ENCODE measurements at regions not wholly inside any gene's neighbourhood (a gene's known extent, or its start where the extent isn't known, plus 50 kb on each side); places are given as distances from the start of the nearest gene placed in this dataset.

- TF ChIP-seq CTCF (IDR thresholded peaks at IDR 0.05; ENCODE audit: extremely low read depth, insufficient read depth, missing control alignments) = no peak
These were observed 250.4 kb downstream of the TSHZ3 start for GRCh38 chr19:31098836-31099235.

GRCh38 chr19:31096935-31097545 lies 252.2 kb downstream of the TSHZ3 start:
- in situ Hi-C loops (cut with MboI; ENCODE audit: low pct_unique_long_range_greater_than_20kb, low sequenced_read_pairs, unreplicated experiment) = no loop called here
- TF ChIP-seq CTCF (IDR thresholded peaks at IDR 0.05; ENCODE audit: extremely low read depth, insufficient read depth, missing control alignments) = no peak
- no peak for DNase-seq (ENCODE audit: low spot score)

More at GRCh38 chr19:31098836-31099235, 250.4 kb downstream of the TSHZ3 start:
- in situ Hi-C loops (cut with MboI; ENCODE audit: low pct_unique_long_range_greater_than_20kb, low sequenced_read_pairs, unreplicated experiment) = no loop called here
- DNase-seq (ENCODE audit: low spot score) = no peak

GRCh38 chr19:31096062-31096830 lies 253.0 kb downstream of the TSHZ3 start:
- in situ Hi-C loops (cut with MboI; ENCODE audit: low pct_unique_long_range_greater_than_20kb, low sequenced_read_pairs, unreplicated experiment) = no loop called here
- DNase-seq (ENCODE audit: low spot score) = no peak
- TF ChIP-seq CTCF (IDR thresholded peaks at IDR 0.05; ENCODE audit: extremely low read depth, insufficient read depth, missing control alignments) = no peak

GRCh38 chr19:31095100-31095804 lies 254.0 kb downstream of the TSHZ3 start:
- TF ChIP-seq CTCF (IDR thresholded peaks at IDR 0.05; ENCODE audit: extremely low read depth, insufficient read depth, missing control alignments) = no peak
- no peak for DNase-seq (ENCODE audit: low spot score)
- in situ Hi-C loops (cut with MboI; ENCODE audit: low pct_unique_long_range_greater_than_20kb, low sequenced_read_pairs, unreplicated experiment) = no loop called here

- DNase-seq (ENCODE audit: low spot score) = no peak
- in situ Hi-C loops (cut with MboI; ENCODE audit: low pct_unique_long_range_greater_than_20kb, low sequenced_read_pairs, unreplicated experiment) = no loop called here
- TF ChIP-seq CTCF (IDR thresholded peaks at IDR 0.05; ENCODE audit: extremely low read depth, insufficient read depth, missing control alignments) = no peak
These were observed 257.0 kb downstream of the TSHZ3 start for GRCh38 chr19:31092274-31092673.

GRCh38 chr19:31089681-31090080 lies 259.6 kb downstream of the TSHZ3 start:
- no peak for TF ChIP-seq CTCF (IDR thresholded peaks at IDR 0.05; ENCODE audit: extremely low read depth, insufficient read depth, missing control alignments)
- DNase-seq (ENCODE audit: low spot score) = no peak
- in situ Hi-C loops (cut with MboI; ENCODE audit: low pct_unique_long_range_greater_than_20kb, low sequenced_read_pairs, unreplicated experiment) = no loop called here
